ENCODE measurements at regions not wholly inside any gene's neighbourhood (a gene's known extent, or its start where the extent isn't known, plus 50 kb on each side); places are given as distances from the start of the nearest gene placed in this dataset.

- Mint-ChIP-seq H3K4me3 (no peak overlapping the region), H3K27ac (no peak overlapping the region), H3K27me3 (peaks cover 11% of the 10 kb centered on the region), H3K4me1 (peaks cover 0 to 8% (median 3%) of the 10 kb centered on the region in 4 donors), H3K9me3 (peaks cover 0 to 6% (median 0%) of the 10 kb centered on the region in 7 donors), H3K36me3 (no peaks in the 10 kb centered on the region)
- no peaks in the 10 kb centered on the region for H3K27me3 ChIP-seq (ENCODE audit: control insufficient read depth, insufficient read depth, low read length)
- H3K4me3 ChIP-seq (ENCODE audit: low read depth, low read length), result no peak overlapping the region
- DNase-seq (no peak), ATAC-seq (ENCODE audit: low read depth in 2 of 2) (no peak)
- no peaks in the 10 kb centered on the region for H3K4me1 ChIP-seq (ENCODE audit: control insufficient read depth, insufficient read depth, low read length, poor library complexity, severe bottlenecking)
- H3K9me3 ChIP-seq (ENCODE audit: control insufficient read depth in 2 of 2, low read length in 2 of 2), result no peaks in the 10 kb centered on the region
- no peaks in the 10 kb centered on the region for H3K36me3 ChIP-seq (ENCODE audit: control insufficient read depth, insufficient read depth, low read length)
- no peak overlapping the region for H3K27ac ChIP-seq (ENCODE audit: insufficient read depth, low read length, poor library complexity, severe bottlenecking)
Measured at GRCh38 chr2:20917719-20918572, 95.0 kb upstream of the LDAH start.

GRCh38 chr2:20917287-20917660, 94.4 kb upstream of the LDAH start:
- Mint-ChIP-seq H3K36me3 (no peaks in the 10 kb centered on the region), H3K4me3 (no peak overlapping the region), H3K4me1 (peaks cover 0 to 8% (median 3%) of the 10 kb centered on the region in 4 donors), H3K9me3 (peaks cover 0 to 6% (median 0%) of the 10 kb centered on the region in 7 donors), H3K27ac (no peak overlapping the region), H3K27me3 (peaks cover 11% of the 10 kb centered on the region)
- H3K4me1 ChIP-seq (ENCODE audit: control insufficient read depth, insufficient read depth, low read length, poor library complexity, severe bottlenecking), result no peaks in the 10 kb centered on the region
- no peaks in the 10 kb centered on the region for H3K27me3 ChIP-seq (ENCODE audit: control insufficient read depth, insufficient read depth, low read length)
- no peak overlapping the region for H3K27ac ChIP-seq (ENCODE audit: insufficient read depth, low read length, poor library complexity, severe bottlenecking)
- H3K4me3 ChIP-seq (ENCODE audit: low read depth, low read length), result no peak overlapping the region
- no peaks in the 10 kb centered on the region for H3K9me3 ChIP-seq (ENCODE audit: control insufficient read depth in 2 of 2, low read length in 2 of 2)
- H3K36me3 ChIP-seq (ENCODE audit: control insufficient read depth, insufficient read depth, low read length), result no peaks in the 10 kb centered on the region
- DNase-seq, result no peak
- ATAC-seq (ENCODE audit: low read depth in 2 of 2), result no peak

- Histone ChIP-seq H3K27ac (ENCODE audit: insufficient read depth, low read length, poor library complexity, severe bottlenecking) (no peak overlapping the region), H3K36me3 (ENCODE audit: control insufficient read depth, insufficient read depth, low read length) (no peaks in the 10 kb centered on the region), H3K9me3 (ENCODE audit: control insufficient read depth in 2 of 2, low read length in 2 of 2) (no peaks in the 10 kb centered on the region), H3K4me1 (ENCODE audit: control insufficient read depth, insufficient read depth, low read length, poor library complexity, severe bottlenecking) (no peaks in the 10 kb centered on the region), H3K27me3 (ENCODE audit: control insufficient read depth, insufficient read depth, low read length) (no peaks in the 10 kb centered on the region), H3K4me3 (ENCODE audit: low read depth, low read length) (no peak overlapping the region)
- H3K27ac Mint-ChIP-seq, result no peak overlapping the region
- peaks cover 11% of the 10 kb centered on the region for H3K27me3 Mint-ChIP-seq
- ATAC-seq (ENCODE audit: low read depth in 2 of 2) (no peak), DNase-seq (no peak)
- H3K4me1 Mint-ChIP-seq, result peaks cover 0 to 8% (median 3%) of the 10 kb centered on the region in 4 donors
- H3K4me3 Mint-ChIP-seq, result no peak overlapping the region
- H3K36me3 Mint-ChIP-seq, result no peaks in the 10 kb centered on the region
- H3K9me3 Mint-ChIP-seq, result peaks cover 0 to 6% (median 0%) of the 10 kb centered on the region in 7 donors
Measured at GRCh38 chr2:20916604-20917286, 93.8 kb upstream of the LDAH start.

- Histone ChIP-seq H3K27me3 (ENCODE audit: control insufficient read depth, insufficient read depth, low read length) (no peaks in the 10 kb centered on the region), H3K4me1 (ENCODE audit: control insufficient read depth, insufficient read depth, low read length, poor library complexity, severe bottlenecking) (no peaks in the 10 kb centered on the region), H3K27ac (ENCODE audit: insufficient read depth, low read length, poor library complexity, severe bottlenecking) (no peak overlapping the region), H3K9me3 (ENCODE audit: control insufficient read depth in 2 of 2, low read length in 2 of 2) (no peaks in the 10 kb centered on the region), H3K4me3 (ENCODE audit: low read depth, low read length) (no peak overlapping the region), H3K36me3 (ENCODE audit: control insufficient read depth, insufficient read depth, low read length) (no peaks in the 10 kb centered on the region)
- no peaks in the 10 kb centered on the region for H3K36me3 Mint-ChIP-seq
- ATAC-seq (ENCODE audit: low read depth in 2 of 2) (no peak), DNase-seq (no peak)
- H3K27ac Mint-ChIP-seq, result no peak overlapping the region
- H3K9me3 Mint-ChIP-seq, result peaks cover 0 to 8% (median 0%) of the 10 kb centered on the region in 7 donors
- H3K27me3 Mint-ChIP-seq, result peaks cover 11% of the 10 kb centered on the region
- H3K4me3 Mint-ChIP-seq, result no peak overlapping the region
- peaks cover 0 to 8% (median 3%) of the 10 kb centered on the region in 4 donors for H3K4me1 Mint-ChIP-seq
Measured at GRCh38 chr2:20915271-20915670, 92.4 kb upstream of the LDAH start.

- no peak for DNase-seq
- Mint-ChIP-seq H3K27ac (no peak overlapping the region), H3K4me1 (peaks cover 0 to 8% (median 3%) of the 10 kb centered on the region in 4 donors), H3K4me3 (no peak overlapping the region), H3K9me3 (peaks cover 0 to 9% (median 0%) of the 10 kb centered on the region in 7 donors), H3K36me3 (no peaks in the 10 kb centered on the region), H3K27me3 (peaks cover 11% of the 10 kb centered on the region)
- ATAC-seq (ENCODE audit: low read depth in 2 of 2), result no peak
- Histone ChIP-seq H3K36me3 (ENCODE audit: control insufficient read depth, insufficient read depth, low read length) (no peaks in the 10 kb centered on the region), H3K27me3 (ENCODE audit: control insufficient read depth, insufficient read depth, low read length) (no peaks in the 10 kb centered on the region), H3K9me3 (ENCODE audit: control insufficient read depth in 2 of 2, low read length in 2 of 2) (no peaks in the 10 kb centered on the region), H3K27ac (ENCODE audit: insufficient read depth, low read length, poor library complexity, severe bottlenecking) (no peak overlapping the region), H3K4me1 (ENCODE audit: control insufficient read depth, insufficient read depth, low read length, poor library complexity, severe bottlenecking) (no peaks in the 10 kb centered on the region), H3K4me3 (ENCODE audit: low read depth, low read length) (no peak overlapping the region)
Measured at GRCh38 chr2:20914771-20915170, 91.9 kb upstream of the LDAH start.

GRCh38 chr2:20914087-20914486, 91.2 kb upstream of the LDAH start:
- Mint-ChIP-seq H3K27me3 (peaks cover 11% of the 10 kb centered on the region), H3K4me1 (peaks cover 0 to 8% (median 3%) of the 10 kb centered on the region in 4 donors)

GRCh38 chr2:20913491-20913890, 90.6 kb upstream of the LDAH start:
- Mint-ChIP-seq H3K4me3 (no peak overlapping the region), H3K27me3 (peaks cover 11% of the 10 kb centered on the region), H3K36me3 (no peaks in the 10 kb centered on the region), H3K9me3 (peaks cover 0 to 11% (median 0%) of the 10 kb centered on the region in 7 donors), H3K27ac (peak overlapping the region in 1 of 3 donors; percentile 24), H3K4me1 (peaks cover 0 to 8% (median 3%) of the 10 kb centered on the region in 4 donors)
- Histone ChIP-seq H3K27me3 (ENCODE audit: control insufficient read depth, insufficient read depth, low read length) (no peaks in the 10 kb centered on the region), H3K4me3 (ENCODE audit: low read depth, low read length) (no peak overlapping the region), H3K36me3 (ENCODE audit: control insufficient read depth, insufficient read depth, low read length) (no peaks in the 10 kb centered on the region), H3K4me1 (ENCODE audit: control insufficient read depth, insufficient read depth, low read length, poor library complexity, severe bottlenecking) (no peaks in the 10 kb centered on the region), H3K9me3 (ENCODE audit: control insufficient read depth in 2 of 2, low read length in 2 of 2) (no peaks in the 10 kb centered on the region), H3K27ac (ENCODE audit: insufficient read depth, low read length, poor library complexity, severe bottlenecking) (no peak overlapping the region)
- no peak for ATAC-seq (ENCODE audit: low read depth in 2 of 2)
- no peak for DNase-seq

More at GRCh38 chr2:20914087-20914486, 91.2 kb upstream of the LDAH start:
- Mint-ChIP-seq H3K36me3 (no peaks in the 10 kb centered on the region), H3K9me3 (peaks cover 0 to 9% (median 0%) of the 10 kb centered on the region in 7 donors), H3K4me3 (no peak overlapping the region), H3K27ac (no peak overlapping the region)
- H3K4me1 ChIP-seq (ENCODE audit: control insufficient read depth, insufficient read depth, low read length, poor library complexity, severe bottlenecking), result no peaks in the 10 kb centered on the region
- no peak for DNase-seq
- H3K27me3 ChIP-seq (ENCODE audit: control insufficient read depth, insufficient read depth, low read length), result no peaks in the 10 kb centered on the region
- H3K9me3 ChIP-seq (ENCODE audit: control insufficient read depth in 2 of 2, low read length in 2 of 2), result no peaks in the 10 kb centered on the region
- no peak for ATAC-seq (ENCODE audit: low read depth in 2 of 2)
- H3K27ac ChIP-seq (ENCODE audit: insufficient read depth, low read length, poor library complexity, severe bottlenecking), result no peak overlapping the region
- no peak overlapping the region for H3K4me3 ChIP-seq (ENCODE audit: low read depth, low read length)
- H3K36me3 ChIP-seq (ENCODE audit: control insufficient read depth, insufficient read depth, low read length), result no peaks in the 10 kb centered on the region

Data from CD4-positive, CD25-positive, alpha-beta regulatory T cell (primary cell).